OCI-LY1 (cell line): ENCODE measurements at regions not wholly inside any gene's neighbourhood (a gene's known extent, or its start where the extent isn't known, plus 50 kb on each side); places are given as distances from the start of the nearest gene placed in this dataset.

Experiments used
- CTCF ChIP-seq: fragments of 200-600 bp; sonication (generic), shearing (Covaris generic); IDR thresholded peaks from 2 replicates; pipeline ENCODE4 v1.5.1; 2017; ENCODE audit warnings: mild to moderate bottlenecking, antibody characterized with exemption, low read length, moderate library complexity, mixed read lengths
- EZH2 ChIP-seq: fragments of 200-600 bp; sonication (generic), shearing (Covaris generic); IDR thresholded peaks from 2 replicates; pipeline ENCODE4 v1.8.0; 2017; ENCODE audit warnings: borderline replicate concordance, mixed run types, mild to moderate bottlenecking, antibody characterized with exemption, low read length, moderate library complexity, mixed read lengths

GRCh38 chr13:55577847-55578210 lies 1562.9 kb upstream of the PRR20A start:
- TF ChIP-seq EZH2, result no peak
- no peak for TF ChIP-seq CTCF
